Mucosa of gallbladder (tissue), 1 donor: ENCODE measurements at regions not wholly inside any gene's neighbourhood (a gene's known extent, or its start where the extent isn't known, plus 50 kb on each side); places are given as distances from the start of the nearest gene placed in this dataset.

Experiments
- DNase-seq: peaks from one replicate; pipeline ENCODE4 v3.0.0-alpha.2; 2020; ENCODE audit warnings: low spot score
- donor health status: DM: no; HTN: no; CAD: no.

DNA sequence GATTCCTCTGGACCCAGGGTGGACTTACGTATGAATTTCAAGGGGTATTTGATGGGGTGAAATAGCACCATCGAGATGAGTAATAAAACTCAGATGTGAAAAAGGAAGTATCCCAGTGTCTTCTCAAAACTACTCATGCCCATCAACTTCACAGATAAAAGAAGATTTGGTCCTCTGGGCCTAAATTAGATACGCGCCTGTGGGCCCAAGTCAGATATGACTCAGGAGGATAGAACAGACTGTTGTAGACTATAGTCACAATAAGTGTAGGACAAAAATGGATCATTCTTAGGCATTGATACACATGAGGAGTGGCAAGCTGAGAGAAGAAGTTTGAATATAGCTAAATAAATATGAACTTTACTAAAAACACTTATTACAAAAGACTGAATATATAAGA, 2438.8 kb downstream of the PCDH9 start:
- DNase-seq = no peak

DNA sequence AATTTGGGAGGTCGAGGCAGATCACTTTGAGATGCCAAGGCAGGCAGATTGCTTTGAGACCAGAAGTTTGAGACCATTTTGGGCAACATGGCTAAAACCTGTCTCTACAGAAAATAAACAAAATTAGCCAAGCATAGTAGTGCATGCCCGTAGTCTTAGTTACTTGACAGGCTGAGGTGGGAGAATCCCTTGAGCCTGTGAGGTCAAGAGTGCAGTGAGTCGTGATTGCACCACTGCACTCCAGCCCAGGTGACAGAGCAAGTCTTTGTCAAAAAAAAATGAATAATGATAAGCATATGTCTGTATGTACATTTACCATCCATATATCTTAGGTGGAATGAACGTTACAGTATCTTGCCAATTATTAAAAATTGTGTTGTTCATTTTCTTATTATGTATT, 2447.7 kb downstream of the PCDH9 start:
- DNase-seq = no peak

DNA sequence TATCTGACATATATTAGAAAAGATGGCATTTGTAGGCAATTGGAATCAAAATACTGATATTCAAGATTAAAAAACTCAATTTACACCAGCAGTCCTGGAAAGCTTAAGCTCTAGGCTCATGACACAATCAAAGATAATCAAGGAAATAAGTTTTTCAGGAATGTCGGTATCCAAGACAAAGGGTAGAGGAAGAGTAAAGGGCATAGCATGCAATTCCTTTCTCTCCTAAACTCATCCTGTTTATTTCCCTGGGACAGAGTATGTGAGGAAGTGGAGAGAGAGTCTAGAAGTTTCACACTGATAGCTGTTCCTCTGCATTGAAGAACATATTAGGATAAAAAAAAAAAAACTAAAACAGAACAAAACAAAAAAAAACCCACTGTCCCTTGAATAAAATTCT, 2452.1 kb downstream of the PCDH9 start:
- DNase-seq = no peak

DNA sequence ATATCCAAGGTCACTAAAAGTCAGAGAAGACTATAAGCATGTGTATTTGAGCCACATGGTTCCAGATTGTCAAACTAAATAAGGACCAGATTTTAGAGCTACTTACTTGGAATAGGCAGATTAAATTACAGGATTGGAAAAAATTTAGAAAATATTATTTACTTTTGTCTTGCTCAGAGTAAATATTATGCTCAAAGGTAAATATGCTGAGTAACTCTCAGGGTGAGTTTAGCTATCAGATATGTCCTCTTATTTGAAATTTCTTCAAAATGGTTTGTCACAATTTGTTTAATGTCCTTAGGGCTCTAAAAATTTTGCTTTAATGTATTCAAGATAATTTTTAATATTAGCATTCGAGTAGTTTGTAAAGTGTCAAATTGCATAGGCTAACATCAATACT, 2455.2 kb downstream of the PCDH9 start:
- no peak for DNase-seq

- no peak for DNase-seq
Measured at GRCh38 chr13:64770743-64771142, 2459.4 kb downstream of the PCDH9 start.

GRCh38 chr13:64767054-64767453, 2463.1 kb downstream of the PCDH9 start:
- no peak for DNase-seq

DNA sequence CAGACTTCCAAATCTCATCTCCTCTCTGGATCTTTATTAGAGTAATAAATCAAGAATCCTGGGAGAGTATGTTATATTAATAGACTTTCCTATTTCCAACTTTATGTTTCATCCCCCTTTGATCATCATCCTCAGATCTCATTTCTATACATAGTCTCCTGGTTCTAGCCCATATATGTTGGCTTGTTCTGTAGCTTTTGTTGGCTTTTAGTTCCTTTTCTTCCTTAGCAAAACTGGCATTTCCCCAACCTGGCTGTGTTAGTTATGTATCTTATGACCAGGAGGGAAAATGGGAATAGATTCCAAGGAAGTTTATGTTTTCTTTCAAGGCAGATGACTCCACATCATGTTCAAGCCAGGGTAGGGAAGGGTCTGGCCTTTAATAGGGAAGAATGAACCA, 2464.5 kb downstream of the PCDH9 start:
- DNase-seq = no peak

DNA sequence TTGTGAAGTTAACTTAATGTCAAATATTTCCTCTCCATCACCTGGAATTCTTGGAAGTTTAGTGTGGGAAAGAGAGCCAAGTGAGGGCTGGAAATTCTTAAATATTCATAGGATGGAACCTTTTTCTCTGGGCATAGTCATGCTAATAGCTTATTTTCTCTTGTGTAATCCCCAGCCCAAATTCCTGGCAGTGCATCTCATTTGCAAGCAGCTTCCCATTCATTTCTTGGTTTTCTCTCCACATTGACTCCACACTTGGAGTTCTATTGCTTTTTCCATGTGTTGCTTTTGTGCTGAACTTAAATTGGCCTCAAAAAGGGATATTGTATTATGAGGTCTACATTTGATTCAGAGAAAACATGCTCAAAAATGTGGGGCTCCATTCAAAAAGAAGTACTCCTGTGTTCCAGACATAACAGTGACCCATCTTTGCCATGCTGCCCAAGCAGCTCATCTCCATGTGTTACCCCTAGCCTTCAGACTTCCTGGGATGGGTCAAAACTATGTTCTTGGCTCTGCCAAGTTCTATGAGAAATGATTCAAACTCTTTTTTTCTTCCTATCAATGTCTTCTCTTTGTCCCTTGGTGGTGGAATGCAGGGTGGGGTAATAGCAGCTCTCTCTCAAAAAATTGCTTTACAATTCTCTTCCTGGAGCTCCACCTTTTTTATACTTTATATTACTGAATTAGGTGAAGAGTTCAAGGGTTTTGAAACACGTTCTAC, 2471.5 kb downstream of the PCDH9 start:
- DNase-seq = no peak

- DNase-seq = no peak
Measured at GRCh38 chr13:64756621-64757020, 2473.5 kb downstream of the PCDH9 start.

DNA sequence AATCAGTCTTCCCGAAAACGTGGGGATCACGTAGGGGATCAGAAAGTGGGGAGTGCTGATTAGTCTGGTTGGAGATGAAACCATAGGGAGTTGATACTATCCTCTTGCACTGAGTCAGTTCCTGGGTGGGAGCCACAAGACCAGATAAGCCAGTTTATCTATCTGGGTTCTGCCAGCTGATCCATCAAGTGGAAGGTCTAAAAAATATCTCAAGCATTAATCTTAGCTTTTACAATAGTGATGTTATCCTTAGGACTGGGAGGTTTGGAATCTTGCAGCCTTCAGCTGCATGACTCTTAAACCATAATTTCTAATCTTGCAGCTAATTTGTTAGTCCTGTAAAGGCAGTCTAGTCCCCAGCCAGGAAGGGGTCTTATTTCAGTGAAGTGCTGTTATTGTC, 2474.2 kb downstream of the PCDH9 start:
- DNase-seq = no peak

- DNase-seq = no peak
Measured at GRCh38 chr13:64753233-64754000, 2476.7 kb downstream of the PCDH9 start.

DNA sequence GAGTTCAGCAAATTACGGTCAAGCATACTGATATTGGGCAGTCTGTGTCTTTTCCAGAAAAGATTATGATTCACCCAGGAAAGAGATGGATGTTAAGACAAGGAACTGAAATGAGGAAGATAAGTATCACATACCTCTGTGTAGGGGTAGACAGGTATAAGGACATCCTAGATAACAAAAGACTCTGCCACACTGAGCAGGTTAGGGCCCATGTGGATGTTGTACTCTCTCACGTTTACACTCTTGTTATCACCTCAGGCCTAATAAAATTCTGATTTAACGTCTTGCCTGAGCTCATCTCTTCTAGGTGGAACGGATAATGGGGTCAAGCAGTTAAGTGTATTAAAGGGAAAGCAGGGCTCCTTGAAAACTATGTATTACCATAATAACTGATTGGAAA, 2480.8 kb downstream of the PCDH9 start:
- no peak for DNase-seq

DNA sequence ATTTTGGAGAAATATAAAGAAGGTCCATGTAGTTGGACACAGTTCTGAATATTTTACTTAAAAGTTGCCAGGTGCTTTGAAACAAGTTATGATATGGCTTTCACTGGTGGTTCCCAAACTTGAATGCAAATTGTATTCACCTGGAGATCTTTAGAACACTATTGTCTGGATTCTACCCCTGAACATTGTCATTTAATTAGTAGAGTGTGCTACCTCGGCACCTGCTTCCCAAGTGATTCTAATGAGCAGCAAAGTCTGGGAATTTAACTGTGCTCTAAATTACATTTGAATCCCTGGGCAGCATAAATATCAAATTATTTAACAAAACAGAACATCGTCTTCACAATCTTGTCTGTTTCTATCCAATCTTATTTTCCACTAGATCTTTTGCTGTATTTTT, 2483.3 kb downstream of the PCDH9 start:
- DNase-seq = no peak

- no peak for DNase-seq
Measured at GRCh38 chr13:64740493-64740892, 2489.6 kb downstream of the PCDH9 start.

- no peak for DNase-seq
Measured at GRCh38 chr13:64725492-64725891, 2504.6 kb downstream of the PCDH9 start.

GRCh38 chr13:64723724-64724123, 2506.4 kb downstream of the PCDH9 start:
- no peak for DNase-seq

DNA sequence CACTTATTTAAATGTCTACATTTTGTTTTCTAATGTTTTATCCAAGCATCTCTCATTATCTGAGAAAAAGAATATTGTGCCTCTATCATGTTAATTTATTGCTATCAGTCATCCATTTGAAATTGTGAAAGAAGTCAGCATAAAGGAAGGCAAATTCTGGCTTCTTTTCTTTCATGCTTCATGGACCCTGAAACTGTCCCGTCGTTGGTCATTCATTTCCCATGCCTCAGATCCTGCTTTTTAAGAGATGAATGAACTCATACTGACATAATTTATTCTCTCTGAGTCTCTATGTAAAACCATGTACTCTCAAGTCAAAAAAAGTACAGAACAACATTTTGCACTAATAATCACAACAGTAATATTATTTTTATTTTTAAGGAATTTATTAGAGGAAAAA, 2512.0 kb downstream of the PCDH9 start:
- DNase-seq = no peak

DNA sequence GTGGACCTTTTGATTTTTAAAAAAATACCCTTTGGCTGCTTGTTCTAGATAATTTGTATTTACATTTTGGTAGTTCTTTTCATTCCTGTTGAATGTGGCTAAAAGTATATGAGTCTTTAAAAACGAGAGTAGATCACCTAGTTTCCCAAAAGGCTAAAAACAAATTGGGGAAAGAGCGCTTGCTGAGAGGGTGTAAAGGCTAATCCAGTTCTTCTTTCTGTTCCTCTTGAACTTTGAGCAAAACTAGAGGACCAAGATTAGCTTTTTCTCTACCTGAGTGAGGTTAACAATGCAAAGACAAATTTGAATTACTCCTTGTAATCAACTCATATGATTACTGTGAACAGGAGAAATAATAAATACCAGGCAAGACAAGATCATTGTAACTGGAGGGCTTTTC, 2513.2 kb downstream of the PCDH9 start:
- no peak for DNase-seq

- no peak for DNase-seq
Measured at GRCh38 chr13:64709079-64709478, 2521.1 kb downstream of the PCDH9 start.

- DNase-seq = no peak
Measured at GRCh38 chr13:64704121-64704649, 2526.0 kb downstream of the PCDH9 start.

- no peak for DNase-seq
Measured at GRCh38 chr13:64697226-64697625, 2532.9 kb downstream of the PCDH9 start.

DNA sequence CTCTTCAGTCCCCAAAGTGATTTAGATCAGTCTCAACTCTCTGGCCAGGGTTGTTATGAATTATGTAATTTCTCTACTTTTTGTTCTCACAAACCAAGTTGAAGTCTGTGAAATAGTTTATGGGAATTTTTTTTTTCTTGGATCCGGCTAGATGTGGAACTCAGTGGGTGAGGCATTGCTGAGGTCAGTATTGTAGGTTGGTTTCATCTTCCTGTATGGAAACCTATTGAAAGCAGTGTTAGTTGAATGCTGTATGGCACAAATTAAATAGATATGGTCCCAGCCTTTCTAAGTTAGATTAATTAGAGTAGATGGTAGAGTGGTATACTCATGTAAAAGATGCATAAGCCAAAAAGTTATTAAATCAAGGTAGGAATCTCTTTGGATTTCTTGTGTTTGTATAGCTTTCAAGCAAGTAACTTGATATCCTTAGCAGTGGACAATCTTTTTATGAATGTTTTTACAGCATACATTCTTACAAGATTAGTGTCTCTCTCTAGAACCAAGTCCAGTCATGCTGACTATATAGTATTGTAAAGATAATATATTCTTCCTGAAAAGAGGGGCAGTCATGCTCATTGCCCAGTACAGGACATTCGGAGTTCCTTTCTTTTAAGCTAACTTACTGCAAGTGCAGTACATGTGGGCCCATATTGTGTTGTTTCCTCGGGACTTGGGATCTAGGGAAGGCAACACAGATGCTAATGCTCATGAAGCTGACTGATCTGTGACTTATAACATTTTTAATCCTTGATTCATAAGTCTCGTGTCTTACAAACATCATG, 2541.1 kb downstream of the PCDH9 start:
- DNase-seq = no peak
